Smooth muscle cell of the brain vasculature (primary cell): ENCODE measurements at regions not wholly inside any gene's neighbourhood (a gene's known extent, or its start where the extent isn't known, plus 50 kb on each side); places are given as distances from the start of the nearest gene placed in this dataset.
"Not testable (repeated sequence)": the region's sequence is repeated elsewhere in the genome, so short reads cannot be mapped to it uniquely, and the experiment has no call there.

Experiments used
- DNase-seq: peaks from one replicate; pipeline ENCODE4 v3.0.0-alpha.2; 2012; ENCODE audit warnings: low read depth, low spot score

- DNase-seq, result no peak
Measured at GRCh38 chr6:16040628-16040974, 88.3 kb upstream of the MYLIP start.

- not testable (repeated sequence) for DNase-seq
Measured at GRCh38 chr6:16039892-16040627, 88.8 kb upstream of the MYLIP start.

GRCh38 chr6:16038938-16039337 is 89.9 kb upstream of the MYLIP start:
- DNase-seq, result no peak

GRCh38 chr6:16035488-16036080 is 93.3 kb upstream of the MYLIP start:
- no peak for DNase-seq

GRCh38 chr6:16033214-16033613 is 95.7 kb upstream of the MYLIP start:
- DNase-seq, result no peak

- no peak for DNase-seq
Measured at GRCh38 chr6:16031278-16031981, 97.5 kb upstream of the MYLIP start.

- DNase-seq, result no peak
Measured at GRCh38 chr6:16028966-16029365, 99.9 kb upstream of the MYLIP start.

- DNase-seq, result no peak
Measured at GRCh38 chr6:16020259-16020658, 108.6 kb upstream of the MYLIP start.

GRCh38 chr6:16019462-16019861 is 109.4 kb upstream of the MYLIP start:
- no peak for DNase-seq

- DNase-seq, result no peak
Measured at GRCh38 chr6:16018626-16019025, 110.3 kb upstream of the MYLIP start.

- DNase-seq, result not testable (repeated sequence)
Measured at GRCh38 chr6:16014325-16014724, 114.6 kb upstream of the MYLIP start.

GRCh38 chr6:16007146-16007545 is 121.7 kb upstream of the MYLIP start:
- DNase-seq, result no peak

- no peak for DNase-seq
Measured at GRCh38 chr6:16006681-16007080, 122.2 kb upstream of the MYLIP start.

GRCh38 chr6:16004934-16005679 is 123.8 kb upstream of the MYLIP start:
- no peak for DNase-seq

GRCh38 chr6:16003197-16003491 is 125.7 kb upstream of the MYLIP start:
- DNase-seq, result no peak

- no peak for DNase-seq
Measured at GRCh38 chr6:16002332-16003196, 126.3 kb upstream of the MYLIP start.

GRCh38 chr6:16001158-16001557 is 127.7 kb upstream of the MYLIP start:
- DNase-seq, result no peak

GRCh38 chr6:15999201-15999600 is 129.7 kb upstream of the MYLIP start:
- no peak for DNase-seq

GRCh38 chr6:15997586-15998388 is 131.1 kb upstream of the MYLIP start:
- DNase-seq, result no peak

GRCh38 chr6:15996030-15996429 is 132.9 kb upstream of the MYLIP start:
- DNase-seq, result no peak

- no peak for DNase-seq
Measured at GRCh38 chr6:15995493-15995892, 133.4 kb upstream of the MYLIP start.
